Transverse colon (tissue), 4 donors: ENCODE measurements at regions not wholly inside any gene's neighbourhood (a gene's known extent, or its start where the extent isn't known, plus 50 kb on each side); places are given as distances from the start of the nearest gene placed in this dataset.

Experiments
- POLR2A ChIP-seq: fragments of 450-650 bp; IDR thresholded peaks from one replicate; pipeline ENCODE4 v1.6.1; 2016; ENCODE audit warnings: antibody characterized with exemption, mild to moderate bottlenecking, moderate library complexity
- POLR2AphosphoS5 ChIP-seq, 3 donors: sonication (generic); formaldehyde crosslinking; IDR thresholded peaks; one replicate each; pipeline ENCODE4 v1.6.1; 2016; ENCODE audit warnings: antibody characterized with exemption in 3 of 3
- TF ChIP-seq, protein P1 (sequence below), 5 experiments: fragments of 200-600 bp in 3 of 5; fragments of 450-650 bp in 2 of 5; sonication (generic) in 3 of 5; IDR thresholded peaks; 1 replicate in 2 of 5; 2 replicates in 3 of 5; pipeline ENCODE4 v1.5.1; 2016 to 2017; ENCODE audit warnings: antibody characterized with exemption in 5 of 5, inconsistent platforms in 3 of 5, mild to moderate bottlenecking in 2 of 5, moderate library complexity in 1 of 5

DNA sequence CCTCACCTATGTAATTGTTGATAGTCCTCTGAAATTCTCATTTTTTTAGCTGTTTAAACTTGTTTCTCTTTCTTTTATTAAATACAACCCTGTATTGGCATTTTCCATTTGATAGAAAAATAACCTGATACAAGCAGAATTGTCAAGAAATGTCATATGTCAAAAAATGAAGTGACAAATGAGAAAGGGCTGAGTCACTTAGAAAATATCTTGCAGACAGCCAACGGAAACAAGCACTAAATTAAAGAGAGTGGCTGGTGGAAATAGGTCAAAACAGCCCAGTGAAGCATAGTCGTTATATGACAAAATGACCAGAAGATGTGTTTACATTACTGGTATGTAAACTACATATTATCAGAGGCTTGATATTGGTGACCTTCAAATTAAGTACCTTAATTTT is 484.4 kb downstream of the PLA2G4A start:
- TF ChIP-seq, protein P1, sequence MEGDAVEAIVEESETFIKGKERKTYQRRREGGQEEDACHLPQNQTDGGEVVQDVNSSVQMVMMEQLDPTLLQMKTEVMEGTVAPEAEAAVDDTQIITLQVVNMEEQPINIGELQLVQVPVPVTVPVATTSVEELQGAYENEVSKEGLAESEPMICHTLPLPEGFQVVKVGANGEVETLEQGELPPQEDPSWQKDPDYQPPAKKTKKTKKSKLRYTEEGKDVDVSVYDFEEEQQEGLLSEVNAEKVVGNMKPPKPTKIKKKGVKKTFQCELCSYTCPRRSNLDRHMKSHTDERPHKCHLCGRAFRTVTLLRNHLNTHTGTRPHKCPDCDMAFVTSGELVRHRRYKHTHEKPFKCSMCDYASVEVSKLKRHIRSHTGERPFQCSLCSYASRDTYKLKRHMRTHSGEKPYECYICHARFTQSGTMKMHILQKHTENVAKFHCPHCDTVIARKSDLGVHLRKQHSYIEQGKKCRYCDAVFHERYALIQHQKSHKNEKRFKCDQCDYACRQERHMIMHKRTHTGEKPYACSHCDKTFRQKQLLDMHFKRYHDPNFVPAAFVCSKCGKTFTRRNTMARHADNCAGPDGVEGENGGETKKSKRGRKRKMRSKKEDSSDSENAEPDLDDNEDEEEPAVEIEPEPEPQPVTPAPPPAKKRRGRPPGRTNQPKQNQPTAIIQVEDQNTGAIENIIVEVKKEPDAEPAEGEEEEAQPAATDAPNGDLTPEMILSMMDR (IDR thresholded peaks at IDR 0.05): no peak
- TF ChIP-seq POLR2A: no peak
- no peak for TF ChIP-seq POLR2AphosphoS5 (IDR thresholded peaks at IDR 0.05)
